B cell (primary cell): ENCODE measurements at regions not wholly inside any gene's neighbourhood (a gene's known extent, or its start where the extent isn't known, plus 50 kb on each side); places are given as distances from the start of the nearest gene placed in this dataset.

Source experiments
- EZH2 ChIP-seq: IDR thresholded peaks from 2 replicates; pipeline ENCODE4 v1.6.1; 2012; ENCODE audit warnings: borderline replicate concordance, low read depth, mild to moderate bottlenecking, moderate library complexity, low read length; ENCODE audit not compliant: insufficient read depth, poor library complexity, severe bottlenecking
- TF ChIP-seq, protein P1 (sequence below): fragments of 200-600 bp; IDR thresholded peaks from one replicate; pipeline ENCODE4 v1.8.0; 2022; ENCODE audit warnings: antibody characterized with exemption, mild to moderate bottlenecking

DNA sequence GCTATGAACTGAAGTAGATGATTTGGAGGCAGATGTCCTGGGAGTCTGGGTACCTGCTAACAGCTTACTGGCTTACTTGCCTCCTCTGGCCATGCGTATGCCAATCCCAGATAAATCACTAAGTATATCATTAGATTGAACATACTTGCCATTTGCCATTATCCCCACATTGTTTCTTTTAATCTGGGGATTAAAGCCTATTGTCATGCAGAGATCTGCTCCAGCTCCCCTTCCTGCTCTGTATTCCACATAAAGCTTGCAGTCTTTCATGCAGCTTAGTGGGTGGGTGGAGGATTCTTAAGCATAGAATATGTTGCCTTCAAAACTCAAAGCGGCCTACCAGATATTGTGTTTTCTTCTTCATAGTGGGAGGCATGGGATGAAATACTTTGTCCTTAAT, 311.8 kb upstream of the MMADHC start:
- TF ChIP-seq, protein P1, sequence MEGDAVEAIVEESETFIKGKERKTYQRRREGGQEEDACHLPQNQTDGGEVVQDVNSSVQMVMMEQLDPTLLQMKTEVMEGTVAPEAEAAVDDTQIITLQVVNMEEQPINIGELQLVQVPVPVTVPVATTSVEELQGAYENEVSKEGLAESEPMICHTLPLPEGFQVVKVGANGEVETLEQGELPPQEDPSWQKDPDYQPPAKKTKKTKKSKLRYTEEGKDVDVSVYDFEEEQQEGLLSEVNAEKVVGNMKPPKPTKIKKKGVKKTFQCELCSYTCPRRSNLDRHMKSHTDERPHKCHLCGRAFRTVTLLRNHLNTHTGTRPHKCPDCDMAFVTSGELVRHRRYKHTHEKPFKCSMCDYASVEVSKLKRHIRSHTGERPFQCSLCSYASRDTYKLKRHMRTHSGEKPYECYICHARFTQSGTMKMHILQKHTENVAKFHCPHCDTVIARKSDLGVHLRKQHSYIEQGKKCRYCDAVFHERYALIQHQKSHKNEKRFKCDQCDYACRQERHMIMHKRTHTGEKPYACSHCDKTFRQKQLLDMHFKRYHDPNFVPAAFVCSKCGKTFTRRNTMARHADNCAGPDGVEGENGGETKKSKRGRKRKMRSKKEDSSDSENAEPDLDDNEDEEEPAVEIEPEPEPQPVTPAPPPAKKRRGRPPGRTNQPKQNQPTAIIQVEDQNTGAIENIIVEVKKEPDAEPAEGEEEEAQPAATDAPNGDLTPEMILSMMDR, result no peak
- TF ChIP-seq EZH2, result no peak
